ENCODE measurements at regions not wholly inside any gene's neighbourhood (a gene's known extent, or its start where the extent isn't known, plus 50 kb on each side); places are given as distances from the start of the nearest gene placed in this dataset.

DNA sequence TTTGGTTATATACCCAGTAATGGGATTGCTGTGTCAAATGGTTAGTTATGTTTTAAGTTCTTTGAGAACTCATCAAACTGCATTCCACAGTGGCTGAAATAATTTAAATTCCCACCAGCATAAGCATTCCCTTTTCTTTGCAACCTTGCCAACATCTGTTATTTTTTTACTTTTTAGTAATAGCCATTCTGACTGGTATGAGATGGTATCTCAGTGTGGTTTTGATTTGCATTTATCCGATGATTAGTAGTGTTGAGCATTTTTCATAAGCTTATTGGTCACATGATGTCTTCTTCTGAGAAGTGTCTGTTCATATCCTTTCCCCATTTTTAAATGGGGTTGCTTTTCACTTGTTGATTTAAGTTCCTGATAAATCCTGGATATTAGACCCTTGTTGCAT, 435.7 kb upstream of the RIOK2 start:
- 100% methylated on average over 1 of the region's 1 CpG for WGBS (ENCODE audit: low lambda C conversion rate, missing lambda C conversion rate)
- Histone ChIP-seq H3K4me3 (no peak overlapping the region), H2AFZ (no peak overlapping the region), H3K79me2 (no peaks in the 10 kb centered on the region), H3K27me3 (no peaks in the 10 kb centered on the region), H3K9me3 (ENCODE audit: low read depth) (no peaks in the 10 kb centered on the region), H4K20me1 (ENCODE audit: insufficient read depth, poor library complexity, severe bottlenecking) (no peaks in the 10 kb centered on the region), H3K4me2 (no peak overlapping the region), H3K4me1 (ENCODE audit: insufficient read depth) (no peaks in the 10 kb centered on the region), H3K36me3 (replicated peaks; ENCODE audit: insufficient read depth, low read depth) (no peaks in the 10 kb centered on the region), H3K27ac (no peak overlapping the region), H3K9me2 (replicated peaks; ENCODE audit: insufficient read depth) (no peaks in the 10 kb centered on the region)
- DNase-seq (ENCODE audit: low spot score) = no peak
- TF ChIP-seq CTCF (IDR thresholded peaks at IDR 0.05; ENCODE audit: poor library complexity) (no peak), EZH2phosphoT487 (IDR thresholded peaks at IDR 0.05; ENCODE audit: low read depth, severe bottlenecking, unreplicated experiment) (no peak), EZH2 (IDR thresholded peaks at IDR 0.05; ENCODE audit: borderline replicate concordance) (no peak)

- DNase-seq (ENCODE audit: low spot score) = no peak
- no peaks in the 10 kb centered on the region for H3K9me3 ChIP-seq (ENCODE audit: low read depth)
- no peak overlapping the region for H2AFZ ChIP-seq
- no peak overlapping the region for H3K27ac ChIP-seq
- no peaks in the 10 kb centered on the region for H3K4me1 ChIP-seq (ENCODE audit: insufficient read depth)
- H3K4me2 ChIP-seq = no peak overlapping the region
- TF ChIP-seq EZH2phosphoT487 (IDR thresholded peaks at IDR 0.05; ENCODE audit: low read depth, severe bottlenecking, unreplicated experiment) (no peak), CTCF (IDR thresholded peaks at IDR 0.05; ENCODE audit: poor library complexity) (no peak), EZH2 (IDR thresholded peaks at IDR 0.05; ENCODE audit: borderline replicate concordance) (no peak)
- WGBS (ENCODE audit: low lambda C conversion rate, missing lambda C conversion rate) = 78% methylated on average over 3 of the region's 3 CpGs
- H3K9me2 ChIP-seq (replicated peaks; ENCODE audit: insufficient read depth) = no peaks in the 10 kb centered on the region
- H3K4me3 ChIP-seq = no peak overlapping the region
- H4K20me1 ChIP-seq (ENCODE audit: insufficient read depth, poor library complexity, severe bottlenecking) = no peaks in the 10 kb centered on the region
- H3K79me2 ChIP-seq = no peaks in the 10 kb centered on the region
- H3K36me3 ChIP-seq (replicated peaks; ENCODE audit: insufficient read depth, low read depth) = no peaks in the 10 kb centered on the region
- H3K27me3 ChIP-seq = no peaks in the 10 kb centered on the region
Measured at GRCh38 chr5:97623441-97623840, 440.4 kb upstream of the RIOK2 start.

GRCh38 chr5:97624886-97625285, 441.8 kb upstream of the RIOK2 start:
- no peak overlapping the region for H3K27ac ChIP-seq
- no peak overlapping the region for H2AFZ ChIP-seq
- H3K9me3 ChIP-seq (ENCODE audit: low read depth) = no peaks in the 10 kb centered on the region
- no peaks in the 10 kb centered on the region for H3K4me1 ChIP-seq (ENCODE audit: insufficient read depth)
- H3K9me2 ChIP-seq (replicated peaks; ENCODE audit: insufficient read depth) = no peaks in the 10 kb centered on the region
- no peaks in the 10 kb centered on the region for H3K36me3 ChIP-seq (replicated peaks; ENCODE audit: insufficient read depth, low read depth)
- H3K79me2 ChIP-seq = no peaks in the 10 kb centered on the region
- H3K4me2 ChIP-seq = no peak overlapping the region
- TF ChIP-seq EZH2 (IDR thresholded peaks at IDR 0.05; ENCODE audit: borderline replicate concordance) (no peak), CTCF (IDR thresholded peaks at IDR 0.05; ENCODE audit: poor library complexity) (no peak), EZH2phosphoT487 (IDR thresholded peaks at IDR 0.05; ENCODE audit: low read depth, severe bottlenecking, unreplicated experiment) (no peak)
- no peaks in the 10 kb centered on the region for H4K20me1 ChIP-seq (ENCODE audit: insufficient read depth, poor library complexity, severe bottlenecking)
- H3K27me3 ChIP-seq = no peaks in the 10 kb centered on the region
- no peak overlapping the region for H3K4me3 ChIP-seq
- no peak for DNase-seq (ENCODE audit: low spot score)

- 84% methylated on average over 3 of the region's 3 CpGs for WGBS (ENCODE audit: low lambda C conversion rate, missing lambda C conversion rate)
- no peak overlapping the region for H3K4me3 ChIP-seq
- H2AFZ ChIP-seq = no peak overlapping the region
- no peaks in the 10 kb centered on the region for H3K27me3 ChIP-seq
- H3K79me2 ChIP-seq = no peaks in the 10 kb centered on the region
- no peaks in the 10 kb centered on the region for H3K9me3 ChIP-seq (ENCODE audit: low read depth)
- no peak for DNase-seq (ENCODE audit: low spot score)
- no peaks in the 10 kb centered on the region for H4K20me1 ChIP-seq (ENCODE audit: insufficient read depth, poor library complexity, severe bottlenecking)
- H3K9me2 ChIP-seq (replicated peaks; ENCODE audit: insufficient read depth) = no peaks in the 10 kb centered on the region
- no peak for TF ChIP-seq EZH2 (IDR thresholded peaks at IDR 0.05; ENCODE audit: borderline replicate concordance)
- no peak for TF ChIP-seq EZH2phosphoT487 (IDR thresholded peaks at IDR 0.05; ENCODE audit: low read depth, severe bottlenecking, unreplicated experiment)
- TF ChIP-seq CTCF (IDR thresholded peaks at IDR 0.05; ENCODE audit: poor library complexity) = no peak
- no peak overlapping the region for H3K27ac ChIP-seq
- H3K36me3 ChIP-seq (replicated peaks; ENCODE audit: insufficient read depth, low read depth) = no peaks in the 10 kb centered on the region
- no peak overlapping the region for H3K4me2 ChIP-seq
- H3K4me1 ChIP-seq (ENCODE audit: insufficient read depth) = no peaks in the 10 kb centered on the region
Measured at GRCh38 chr5:97627272-97627671, 444.2 kb upstream of the RIOK2 start.
